Smooth muscle cell (in vitro differentiated cells): ENCODE measurements at regions not wholly inside any gene's neighbourhood (a gene's known extent, or its start where the extent isn't known, plus 50 kb on each side); places are given as distances from the start of the nearest gene placed in this dataset.

Source experiments
- DNase-seq: peaks from one replicate; lab custom pipeline; 2025; ENCODE audit not compliant: unreplicated experiment; lab: John Stamatoyannopoulos, UW
- H2AFZ ChIP-seq: fragments of 200-600 bp; sonication (generic); 2 replicates; pipeline ENCODE4 v1.6.0; 2016; ENCODE audit warnings: antibody characterized with exemption, low read depth, mild to moderate bottlenecking
- H3F3A ChIP-seq: fragments of 200-600 bp; sonication (generic); 2 replicates; pipeline ENCODE4 v1.6.0; 2017; ENCODE audit warnings: antibody characterized with exemption, low read depth
- H3K27ac ChIP-seq: fragments of 200-600 bp; sonication (generic); 2 replicates; pipeline ENCODE4 v1.5.1; 2016; ENCODE audit warnings: low read depth, mild to moderate bottlenecking
- H3K27me3 ChIP-seq: fragments of 200-600 bp; sonication (generic); 2 replicates; pipeline ENCODE4 v1.6.1; 2016; ENCODE audit warnings: low read depth, mild to moderate bottlenecking
- H3K36me3 ChIP-seq: fragments of 200-600 bp; sonication (generic); 2 replicates; pipeline ENCODE4 v1.5.1; 2016; ENCODE audit warnings: low read depth
- H3K4me1 ChIP-seq: fragments of 200-600 bp; sonication (generic); 2 replicates; pipeline ENCODE4 v1.5.1; 2016; ENCODE audit warnings: low read depth
- H3K4me2 ChIP-seq: fragments of 200-600 bp; sonication (generic); 2 replicates; pipeline ENCODE4 v1.6.0; 2016; ENCODE audit warnings: mild to moderate bottlenecking
- H3K4me3 ChIP-seq: fragments of 200-600 bp; sonication (generic); 2 replicates; pipeline ENCODE4 v1.5.1; 2016; ENCODE audit warnings: mild to moderate bottlenecking
- H3K79me2 ChIP-seq: fragments of 200-600 bp; sonication (generic); 2 replicates; pipeline ENCODE4 v1.6.0; 2016; ENCODE audit warnings: low read depth, mild to moderate bottlenecking
- H3K9ac ChIP-seq: fragments of 200-600 bp; sonication (generic); 2 replicates; pipeline ENCODE4 v1.6.0; 2016; ENCODE audit warnings: low read depth
- H3K9me3 ChIP-seq: fragments of 200-600 bp; sonication (generic); replicated peaks from 2 replicates; pipeline ENCODE4 v1.5.1; 2016; ENCODE audit warnings: low read depth
- H4K20me1 ChIP-seq: fragments of 200-600 bp; sonication (generic); 2 replicates; pipeline ENCODE4 v1.6.0; 2016; ENCODE audit warnings: low read depth
- CTCF ChIP-seq: fragments of 200-600 bp; sonication (generic); IDR thresholded peaks from 2 replicates; pipeline ENCODE4 v1.5.1; 2017; ENCODE audit warnings: borderline replicate concordance, mild to moderate bottlenecking, antibody characterized with exemption; ENCODE audit not compliant: insufficient read depth, poor library complexity, severe bottlenecking
- WGBS: methylation state at CpG from one replicate; pipeline ENCODE4 v1.1.7; 2016; ENCODE audit warnings: low lambda C conversion rate; 5-methylcytosine and 5-hydroxymethylcytosine counted together

- Histone ChIP-seq H3K4me1 (peaks cover 19% of the 10 kb centered on the region), H4K20me1 (no peaks in the 10 kb centered on the region), H3K27ac (no peak overlapping the region), H3K27me3 (no peaks in the 10 kb centered on the region), H3K9ac (no peak overlapping the region), H3K79me2 (no peaks in the 10 kb centered on the region), H3K4me2 (peak overlapping the region; percentile 22), H2AFZ (no peak overlapping the region), H3K9me3 (no peaks in the 10 kb centered on the region), H3K36me3 (no peaks in the 10 kb centered on the region), H3K4me3 (no peak overlapping the region), H3F3A (no peaks in the 10 kb centered on the region)
- WGBS, result 95% methylated on average over 7 of the region's 7 CpGs
- no peak for DNase-seq
- TF ChIP-seq CTCF, result no peak
Observed at GRCh38 chr5:124342584-124342983, 403.9 kb downstream of the ZNF608 start.

GRCh38 chr5:124342027-124342471 lies 404.4 kb downstream of the ZNF608 start:
- Histone ChIP-seq H3K36me3 (no peaks in the 10 kb centered on the region), H2AFZ (no peak overlapping the region), H4K20me1 (no peaks in the 10 kb centered on the region), H3K4me1 (peaks cover 19% of the 10 kb centered on the region), H3K27me3 (no peaks in the 10 kb centered on the region), H3K27ac (no peak overlapping the region), H3F3A (no peaks in the 10 kb centered on the region), H3K79me2 (no peaks in the 10 kb centered on the region), H3K4me3 (no peak overlapping the region), H3K9ac (no peak overlapping the region), H3K4me2 (peak overlapping the region; percentile 22), H3K9me3 (no peaks in the 10 kb centered on the region)
- DNase-seq, result no peak
- 56% methylated on average over 1 of the region's 1 CpG for WGBS
- no peak for TF ChIP-seq CTCF

GRCh38 chr5:124341066-124341858 lies 405.2 kb downstream of the ZNF608 start:
- H3K36me3 ChIP-seq, result no peaks in the 10 kb centered on the region
- H3K4me1 ChIP-seq, result peaks cover 19% of the 10 kb centered on the region
- H3K27ac ChIP-seq, result no peak overlapping the region
- no peaks in the 10 kb centered on the region for H3K27me3 ChIP-seq
- no peak overlapping the region for H3K4me3 ChIP-seq
- no peak for DNase-seq
- no peak overlapping the region for H3K9ac ChIP-seq
- no peak overlapping the region for H2AFZ ChIP-seq
- H3K4me2 ChIP-seq, result no peak overlapping the region
- H3F3A ChIP-seq, result no peaks in the 10 kb centered on the region
- H3K79me2 ChIP-seq, result no peaks in the 10 kb centered on the region
- H3K9me3 ChIP-seq, result no peaks in the 10 kb centered on the region
- no peak for TF ChIP-seq CTCF
- no peaks in the 10 kb centered on the region for H4K20me1 ChIP-seq
- 81% methylated on average over 7 of the region's 7 CpGs for WGBS

GRCh38 chr5:124337996-124338395 lies 408.4 kb downstream of the ZNF608 start:
- Histone ChIP-seq H2AFZ (no peak overlapping the region), H3K27me3 (no peaks in the 10 kb centered on the region), H3K36me3 (no peaks in the 10 kb centered on the region), H3F3A (no peaks in the 10 kb centered on the region), H4K20me1 (no peaks in the 10 kb centered on the region), H3K4me2 (no peak overlapping the region), H3K4me1 (peaks cover 6% of the 10 kb centered on the region), H3K79me2 (no peaks in the 10 kb centered on the region), H3K27ac (no peak overlapping the region), H3K4me3 (no peak overlapping the region), H3K9me3 (no peaks in the 10 kb centered on the region), H3K9ac (no peak overlapping the region)
- no peak for DNase-seq
- TF ChIP-seq CTCF, result no peak
